NCI-H1092 treated with DMSO at 0.1 percent for 48 hours (cell line): ENCODE measurements at regions not wholly inside any gene's neighbourhood (a gene's known extent, or its start where the extent isn't known, plus 50 kb on each side); places are given as distances from the start of the nearest gene placed in this dataset.
"Not testable (repeated sequence)": the region's sequence is repeated elsewhere in the genome, so short reads cannot be mapped to it uniquely, and the experiment has no call there.

Source experiments
- DNase-seq: peaks from one replicate; lab custom pipeline; 2025; lab: John Stamatoyannopoulos, UW

GRCh38 chr9:110123341-110124095 is 84.4 kb downstream of the C9orf152 start:
- no peak for DNase-seq

- DNase-seq = no peak
Observed at GRCh38 chr9:110124439-110124838, 83.5 kb downstream of the C9orf152 start.

DNA sequence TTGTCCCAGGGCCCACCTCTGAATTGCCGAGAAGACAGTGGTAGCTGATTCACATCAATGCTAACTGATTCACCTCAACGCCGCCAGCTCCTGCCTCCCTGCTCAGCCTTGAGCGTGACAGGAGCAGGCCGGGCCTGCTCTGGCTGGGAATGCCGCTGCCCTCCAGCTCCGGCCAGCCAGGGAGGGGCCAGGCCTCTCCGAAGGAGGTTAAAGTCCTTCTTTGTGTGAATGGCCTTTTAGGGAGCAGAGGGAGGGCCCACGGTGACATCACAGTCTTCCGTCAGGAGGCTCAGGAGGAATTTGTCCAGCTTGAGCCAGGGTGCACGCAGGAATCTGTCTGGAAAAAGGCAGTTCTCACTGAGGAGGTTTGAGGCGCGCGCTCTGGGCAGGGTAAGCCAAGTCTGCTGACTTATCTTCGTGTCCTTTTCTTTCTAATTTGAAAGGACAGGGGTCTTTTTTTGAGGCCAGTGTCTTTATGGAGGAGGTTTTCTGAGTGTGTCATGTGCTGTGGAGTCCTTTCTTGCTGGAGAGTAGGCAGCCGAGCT is 82.7 kb downstream of the C9orf152 start:
- DNase-seq = no peak

GRCh38 chr9:110125763-110126351 is 82.1 kb downstream of the C9orf152 start:
- DNase-seq = no peak

GRCh38 chr9:110126499-110126941 is 81.4 kb downstream of the C9orf152 start:
- DNase-seq = no peak

DNA sequence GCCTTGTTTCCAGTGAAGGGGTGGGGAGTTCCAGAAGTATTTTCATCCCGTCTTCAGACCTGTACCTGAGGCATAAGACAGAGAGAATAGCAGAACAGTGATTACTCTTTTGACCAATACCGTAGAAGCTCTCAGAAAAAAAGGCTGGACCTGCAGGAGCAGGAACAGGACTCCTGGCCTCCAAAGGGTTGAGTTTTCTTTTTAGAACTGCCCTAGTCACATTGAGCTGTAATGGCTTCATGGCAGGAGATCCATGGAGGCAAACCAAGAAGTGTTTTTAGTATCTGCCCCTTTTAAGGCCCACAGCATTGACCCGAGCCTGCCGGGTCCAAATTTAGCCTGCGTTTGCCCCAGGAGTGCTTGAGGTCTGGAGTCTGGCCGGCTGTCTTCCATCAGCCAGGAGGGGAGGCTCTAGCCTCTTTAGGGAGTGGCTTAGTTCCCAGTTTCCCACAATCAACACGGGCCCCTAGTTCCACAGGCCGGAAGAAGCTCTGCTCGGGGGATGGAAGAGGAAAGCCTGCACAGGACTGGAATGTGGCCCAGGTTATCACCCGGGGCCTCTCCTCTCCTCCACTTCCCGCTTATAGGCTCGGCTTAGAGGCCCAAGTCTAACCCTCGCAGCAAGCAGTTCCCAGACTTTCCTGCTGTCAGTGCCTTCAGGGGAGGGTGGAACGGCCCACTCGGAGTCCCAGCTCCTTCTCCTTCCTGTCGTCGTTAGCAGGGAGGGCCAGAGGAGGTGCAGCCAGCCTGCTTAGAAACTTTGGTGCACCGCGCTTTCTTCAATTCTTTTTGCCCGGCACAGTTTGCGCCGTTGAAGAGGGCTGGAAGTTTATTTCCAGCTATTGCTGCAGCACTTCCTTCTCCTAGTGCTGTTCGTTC is 80.7 kb downstream of the C9orf152 start:
- DNase-seq = no peak

GRCh38 chr9:110128664-110129329 is 79.2 kb downstream of the C9orf152 start:
- DNase-seq = no peak

GRCh38 chr9:110129425-110129824 is 78.5 kb downstream of the C9orf152 start:
- DNase-seq = no peak

DNA sequence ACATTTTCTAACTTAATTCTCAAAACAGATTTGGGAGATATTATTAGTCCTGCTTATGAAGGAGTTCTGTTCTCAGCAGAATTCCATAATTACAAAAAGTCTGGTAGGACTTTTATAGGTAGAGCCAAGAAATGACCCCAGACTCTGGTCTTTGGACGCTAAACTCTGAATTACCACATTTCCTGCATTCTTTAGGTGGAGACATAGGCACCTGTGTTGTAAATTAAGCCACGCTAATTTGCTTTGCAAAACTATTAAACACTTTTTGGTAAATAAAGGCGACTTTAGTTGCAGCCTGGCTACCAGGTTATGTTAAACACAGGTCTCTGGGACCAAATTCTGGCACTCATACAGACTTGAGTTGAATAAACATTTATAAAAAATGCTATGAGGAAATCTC is 77.7 kb downstream of the C9orf152 start:
- DNase-seq = no peak

- DNase-seq = no peak
Observed at GRCh38 chr9:110130791-110131416, 77.1 kb downstream of the C9orf152 start.

DNA sequence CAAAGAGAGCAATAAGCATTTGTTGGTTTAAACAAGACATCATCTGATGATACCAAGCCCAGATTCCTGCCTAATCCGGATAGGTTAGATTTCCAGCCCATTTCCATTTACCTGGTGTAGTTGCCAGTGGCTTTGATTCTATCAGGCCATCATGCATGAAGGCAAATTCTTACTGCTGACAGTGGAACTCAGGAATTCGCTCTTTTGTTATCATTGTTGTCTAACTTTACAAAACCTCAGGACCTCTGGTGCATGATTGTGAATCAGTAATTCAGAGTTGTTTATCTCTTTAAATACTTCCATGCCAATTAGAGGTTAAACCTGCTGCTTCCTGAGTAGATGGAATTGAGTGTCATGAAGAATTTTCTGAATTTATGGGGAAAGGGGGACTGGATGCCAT is 76.5 kb downstream of the C9orf152 start:
- DNase-seq = no peak

- not testable (repeated sequence) for DNase-seq
Observed at GRCh38 chr9:110132531-110132930, 75.4 kb downstream of the C9orf152 start.

- DNase-seq = no peak
Observed at GRCh38 chr9:110133059-110133458, 74.9 kb downstream of the C9orf152 start.

- DNase-seq = no peak
Observed at GRCh38 chr9:110133608-110134210, 74.2 kb downstream of the C9orf152 start.

DNA sequence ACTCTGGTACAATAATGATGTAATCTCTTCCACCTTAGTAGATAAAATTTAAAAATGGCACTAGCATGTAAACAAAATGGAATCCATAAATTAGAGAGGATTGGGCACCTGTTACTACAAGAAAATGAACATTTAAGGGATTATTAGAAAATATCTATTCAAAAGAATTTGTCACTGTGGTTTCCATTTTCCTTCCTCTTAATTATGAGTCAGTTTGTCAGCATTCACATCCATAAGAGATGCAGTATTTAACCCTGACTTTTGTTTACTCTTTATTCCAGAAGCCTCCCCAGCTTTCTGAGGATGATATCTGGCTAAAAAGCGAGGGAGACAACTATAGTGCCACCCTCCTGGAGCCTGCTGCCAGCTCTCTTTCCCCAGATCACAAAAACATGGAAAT is 72.1 kb downstream of the C9orf152 start:
- no peak for DNase-seq

DNA sequence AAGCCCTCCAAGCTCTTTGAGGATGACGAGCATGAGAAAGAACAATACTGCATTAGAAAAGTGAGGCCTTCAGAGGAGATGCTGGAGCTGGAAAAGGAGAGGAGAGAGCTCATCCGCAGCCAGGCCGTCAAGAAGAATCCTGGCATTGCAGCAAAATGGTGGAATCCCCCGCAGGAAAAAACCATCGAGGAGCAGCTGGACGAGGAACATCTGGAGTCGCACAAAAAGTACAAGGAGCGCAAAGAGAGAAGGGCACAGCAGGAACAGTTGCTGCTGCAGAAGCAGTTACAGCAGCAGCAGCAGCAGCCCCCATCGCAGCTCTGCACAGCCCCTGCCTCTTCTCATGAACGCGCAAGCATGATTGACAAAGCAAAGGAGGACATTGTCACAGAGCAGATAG is 71.2 kb downstream of the C9orf152 start:
- no peak for DNase-seq

DNA sequence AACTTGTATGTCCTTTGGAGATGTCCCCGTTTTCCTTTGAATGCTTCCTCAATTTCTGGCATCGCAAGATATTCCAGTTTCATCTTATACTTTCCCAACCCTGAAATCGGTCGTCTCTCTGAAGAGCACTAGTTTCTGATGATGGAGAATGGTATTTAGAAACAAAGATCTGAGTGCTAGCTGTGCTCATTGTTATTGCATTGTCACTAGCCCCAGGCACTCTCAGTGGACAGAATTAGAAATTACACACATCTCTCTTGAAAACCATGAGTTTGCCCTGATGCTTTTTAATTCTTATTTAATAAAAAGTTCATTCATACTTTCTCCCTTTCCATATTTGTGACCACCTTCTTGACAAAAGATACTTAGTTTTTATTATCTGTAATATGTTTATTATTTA is 67.7 kb downstream of the C9orf152 start:
- DNase-seq = no peak

DNA sequence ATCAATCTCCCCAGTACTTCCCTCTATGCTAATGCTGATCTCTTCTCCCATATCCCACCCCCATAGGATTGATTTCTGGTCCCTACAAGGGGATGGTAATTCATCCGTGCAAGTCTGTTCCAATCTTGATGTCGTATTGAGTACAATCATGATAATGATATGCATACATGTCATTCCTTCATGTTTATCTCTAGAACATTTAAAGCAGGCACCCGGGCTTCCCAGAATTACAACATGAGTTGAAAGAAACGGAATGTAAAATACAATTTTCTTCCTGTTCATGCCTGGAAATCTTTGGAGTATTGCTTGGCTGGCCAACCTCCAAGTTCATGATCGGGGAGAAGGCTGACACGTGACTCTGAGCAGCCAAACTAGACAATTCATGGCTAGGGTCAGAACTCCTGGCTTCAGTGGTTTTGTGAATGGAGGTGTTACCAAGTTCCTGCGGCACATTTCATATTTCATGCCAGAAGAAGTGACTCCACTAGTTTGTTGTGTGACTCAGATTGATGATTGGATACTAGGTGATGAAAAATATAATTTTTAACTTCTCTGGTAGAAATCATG is 66.6 kb downstream of the C9orf152 start:
- no peak for DNase-seq

- peak; percentile 14 for DNase-seq
Observed at GRCh38 chr9:110142253-110142652, 65.7 kb downstream of the C9orf152 start.

DNA sequence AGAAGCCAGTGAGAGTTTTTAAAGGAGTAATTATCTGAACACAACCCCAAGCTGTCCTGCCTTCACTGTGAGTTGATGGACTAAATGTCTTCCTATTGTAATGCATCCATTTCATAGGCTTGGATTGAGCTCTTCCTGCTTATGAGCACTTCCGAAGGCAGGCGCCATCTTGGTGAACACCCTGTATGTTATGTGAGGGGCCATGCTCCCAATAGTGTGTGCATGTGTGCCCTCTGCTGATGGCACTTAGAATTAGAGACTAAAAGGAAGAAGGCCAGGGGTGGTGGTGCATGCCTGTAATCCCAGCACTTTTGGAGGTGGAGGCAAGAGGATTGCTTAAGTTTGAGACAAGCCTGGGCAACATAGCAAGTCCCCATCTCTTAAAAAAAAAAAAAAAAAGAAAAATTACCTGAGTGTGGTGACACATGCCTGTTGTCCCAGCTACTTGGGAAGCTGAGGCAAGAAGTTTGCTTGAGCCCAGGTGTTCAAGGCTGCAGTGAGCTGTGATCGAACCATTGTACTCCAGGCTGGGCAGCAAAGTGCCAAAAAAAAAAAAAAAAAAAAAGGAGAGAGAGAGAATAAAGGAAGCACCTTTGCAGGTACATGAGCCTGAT is 65.0 kb downstream of the C9orf152 start:
- DNase-seq = no peak
